ENCODE measurements at regions not wholly inside any gene's neighbourhood (a gene's known extent, or its start where the extent isn't known, plus 50 kb on each side); places are given as distances from the start of the nearest gene placed in this dataset.

GRCh38 chr2:129297430-129297829 is 682.0 kb upstream of the RAB6C start:
- no peak for DNase-seq (ENCODE audit: low read depth in 2 of 2)

- no peak for DNase-seq (ENCODE audit: low read depth in 2 of 2)
Observed at GRCh38 chr2:129299338-129299737, 680.1 kb upstream of the RAB6C start.

- no peak for DNase-seq (ENCODE audit: low read depth in 2 of 2)
Observed at GRCh38 chr2:129299756-129300155, 679.7 kb upstream of the RAB6C start.

GRCh38 chr2:129300456-129300855 is 679.0 kb upstream of the RAB6C start:
- DNase-seq (ENCODE audit: low read depth in 2 of 2): no peak

GRCh38 chr2:129301431-129301913 is 678.0 kb upstream of the RAB6C start:
- no peak for DNase-seq (ENCODE audit: low read depth in 2 of 2)

- no peak for DNase-seq (ENCODE audit: low read depth in 2 of 2)
Observed at GRCh38 chr2:129302106-129302505, 677.4 kb upstream of the RAB6C start.

GRCh38 chr2:129302561-129303183 is 676.8 kb upstream of the RAB6C start:
- no peak for DNase-seq (ENCODE audit: low read depth in 2 of 2)

- DNase-seq (ENCODE audit: low read depth in 2 of 2): no peak
Observed at GRCh38 chr2:129314120-129314519, 665.3 kb upstream of the RAB6C start.

- DNase-seq (ENCODE audit: low read depth in 2 of 2): no peak
Observed at GRCh38 chr2:129318581-129319421, 660.7 kb upstream of the RAB6C start.

- no peak for DNase-seq (ENCODE audit: low read depth in 2 of 2)
Observed at GRCh38 chr2:129319422-129319717, 660.1 kb upstream of the RAB6C start.

GRCh38 chr2:129320288-129320687 is 659.2 kb upstream of the RAB6C start:
- DNase-seq (ENCODE audit: low read depth in 2 of 2): no peak

GRCh38 chr2:129324349-129324748 is 655.1 kb upstream of the RAB6C start:
- no peak for DNase-seq (ENCODE audit: low read depth in 2 of 2)

- no peak for DNase-seq (ENCODE audit: low read depth in 2 of 2)
Observed at GRCh38 chr2:129325151-129325550, 654.3 kb upstream of the RAB6C start.

GRCh38 chr2:129329574-129329973 is 649.9 kb upstream of the RAB6C start:
- DNase-seq (ENCODE audit: low read depth in 2 of 2): no peak

- no peak for DNase-seq (ENCODE audit: low read depth in 2 of 2)
Observed at GRCh38 chr2:129330504-129330903, 649.0 kb upstream of the RAB6C start.

GRCh38 chr2:129331638-129332037 is 647.8 kb upstream of the RAB6C start:
- no peak for DNase-seq (ENCODE audit: low read depth in 2 of 2)

- DNase-seq (ENCODE audit: low read depth in 2 of 2): no peak
Observed at GRCh38 chr2:129334128-129334527, 645.3 kb upstream of the RAB6C start.

- no peak for DNase-seq (ENCODE audit: low read depth in 2 of 2)
Observed at GRCh38 chr2:129334696-129335410, 644.6 kb upstream of the RAB6C start.

GRCh38 chr2:129336276-129336675 is 643.2 kb upstream of the RAB6C start:
- no peak for DNase-seq (ENCODE audit: low read depth in 2 of 2)

GRCh38 chr2:129337076-129337475 is 642.4 kb upstream of the RAB6C start:
- no peak for DNase-seq (ENCODE audit: low read depth in 2 of 2)

- DNase-seq (ENCODE audit: low read depth in 2 of 2): no peak
Observed at GRCh38 chr2:129345540-129345939, 633.9 kb upstream of the RAB6C start.

GRCh38 chr2:129347486-129348217 is 631.8 kb upstream of the RAB6C start:
- DNase-seq (ENCODE audit: low read depth in 2 of 2): no peak
